ENCODE measurements at regions not wholly inside any gene's neighbourhood (a gene's known extent, or its start where the extent isn't known, plus 50 kb on each side); places are given as distances from the start of the nearest gene placed in this dataset.

DNA sequence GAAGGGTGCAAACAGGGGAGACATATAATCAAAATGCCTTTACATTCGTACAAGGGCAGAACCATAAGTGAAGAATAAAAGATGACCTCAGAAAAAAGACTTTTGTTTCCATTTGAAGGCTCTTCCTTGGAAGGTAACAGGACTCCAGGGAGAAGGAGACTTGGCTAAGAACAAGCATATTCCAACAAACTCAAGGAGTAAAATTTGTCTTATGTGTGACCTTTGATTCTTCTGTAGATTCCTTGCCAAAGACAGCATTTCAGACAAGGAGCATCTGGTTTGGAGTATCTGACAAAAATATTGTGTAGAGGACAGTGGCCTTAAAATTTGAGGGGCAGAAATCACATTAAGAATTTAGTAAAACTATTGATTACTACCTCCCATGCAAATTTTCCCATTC is 991.9 kb downstream of the FLRT2 start:
- no peak overlapping the region for H3K9ac ChIP-seq (ENCODE audit: insufficient read depth, low read depth, low read length)
- no peak overlapping the region for H3K27ac ChIP-seq (ENCODE audit: extremely low read length, insufficient read depth, low read length)
- H2AFZ ChIP-seq (ENCODE audit: low read length), result no peak overlapping the region
- no peak for FAIRE-seq
- 6% methylated on average over 1 of the region's 1 CpG for WGBS (ENCODE audit: low lambda C conversion rate)
- H3K9me3 ChIP-seq (ENCODE audit: low read length), result no peaks in the 10 kb centered on the region
- no peak for DNase-seq (ENCODE audit: low spot score)
- H3K4me1 ChIP-seq (ENCODE audit: insufficient read depth, low read length), result no peaks in the 10 kb centered on the region
- TF ChIP-seq, protein P1, sequence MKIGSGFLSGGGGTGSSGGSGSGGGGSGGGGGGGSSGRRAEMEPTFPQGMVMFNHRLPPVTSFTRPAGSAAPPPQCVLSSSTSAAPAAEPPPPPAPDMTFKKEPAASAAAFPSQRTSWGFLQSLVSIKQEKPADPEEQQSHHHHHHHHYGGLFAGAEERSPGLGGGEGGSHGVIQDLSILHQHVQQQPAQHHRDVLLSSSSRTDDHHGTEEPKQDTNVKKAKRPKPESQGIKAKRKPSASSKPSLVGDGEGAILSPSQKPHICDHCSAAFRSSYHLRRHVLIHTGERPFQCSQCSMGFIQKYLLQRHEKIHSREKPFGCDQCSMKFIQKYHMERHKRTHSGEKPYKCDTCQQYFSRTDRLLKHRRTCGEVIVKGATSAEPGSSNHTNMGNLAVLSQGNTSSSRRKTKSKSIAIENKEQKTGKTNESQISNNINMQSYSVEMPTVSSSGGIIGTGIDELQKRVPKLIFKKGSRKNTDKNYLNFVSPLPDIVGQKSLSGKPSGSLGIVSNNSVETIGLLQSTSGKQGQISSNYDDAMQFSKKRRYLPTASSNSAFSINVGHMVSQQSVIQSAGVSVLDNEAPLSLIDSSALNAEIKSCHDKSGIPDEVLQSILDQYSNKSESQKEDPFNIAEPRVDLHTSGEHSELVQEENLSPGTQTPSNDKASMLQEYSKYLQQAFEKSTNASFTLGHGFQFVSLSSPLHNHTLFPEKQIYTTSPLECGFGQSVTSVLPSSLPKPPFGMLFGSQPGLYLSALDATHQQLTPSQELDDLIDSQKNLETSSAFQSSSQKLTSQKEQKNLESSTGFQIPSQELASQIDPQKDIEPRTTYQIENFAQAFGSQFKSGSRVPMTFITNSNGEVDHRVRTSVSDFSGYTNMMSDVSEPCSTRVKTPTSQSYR (CRISPR knock-in tag; IDR thresholded peaks at IDR 0.05; ENCODE audit: borderline replicate concordance), result no peak
- TF ChIP-seq FOXJ3 (CRISPR knock-in tag; IDR thresholded peaks at IDR 0.05; ENCODE audit: borderline replicate concordance) (no peak), SP4 (CRISPR knock-in tag; IDR thresholded peaks at IDR 0.05) (no peak), KAT2B (IDR thresholded peaks at IDR 0.05; ENCODE audit: borderline replicate concordance, low read depth, low read length) (no peak), NRL (CRISPR knock-in tag; IDR thresholded peaks at IDR 0.05; ENCODE audit: borderline replicate concordance) (no peak), TAF15 (IDR thresholded peaks at IDR 0.05; ENCODE audit: low read depth, low read length, poor library complexity, severe bottlenecking) (no peak), ZNF724P (CRISPR knock-in tag; IDR thresholded peaks at IDR 0.05; ENCODE audit: borderline replicate concordance) (no peak), NKX3-1 (CRISPR knock-in tag; IDR thresholded peaks at IDR 0.05) (no peak), ZNF432 (CRISPR knock-in tag; IDR thresholded peaks at IDR 0.05; ENCODE audit: borderline replicate concordance) (no peak), GFI1 (CRISPR knock-in tag; IDR thresholded peaks at IDR 0.05; ENCODE audit: borderline replicate concordance) (no peak), ZBTB3 (CRISPR knock-in tag; IDR thresholded peaks at IDR 0.05; ENCODE audit: borderline replicate concordance, low read depth) (no peak), ZNF761 (CRISPR knock-in tag; conservative IDR thresholded peaks at IDR 0.05) (no peak), HDAC6 (IDR thresholded peaks at IDR 0.05; ENCODE audit: low read depth, low read length) (no peak), HNRNPK (IDR thresholded peaks at IDR 0.05; ENCODE audit: low read depth, low read length, poor library complexity, severe bottlenecking) (no peak)
- TF ChIP-seq, protein P2, sequence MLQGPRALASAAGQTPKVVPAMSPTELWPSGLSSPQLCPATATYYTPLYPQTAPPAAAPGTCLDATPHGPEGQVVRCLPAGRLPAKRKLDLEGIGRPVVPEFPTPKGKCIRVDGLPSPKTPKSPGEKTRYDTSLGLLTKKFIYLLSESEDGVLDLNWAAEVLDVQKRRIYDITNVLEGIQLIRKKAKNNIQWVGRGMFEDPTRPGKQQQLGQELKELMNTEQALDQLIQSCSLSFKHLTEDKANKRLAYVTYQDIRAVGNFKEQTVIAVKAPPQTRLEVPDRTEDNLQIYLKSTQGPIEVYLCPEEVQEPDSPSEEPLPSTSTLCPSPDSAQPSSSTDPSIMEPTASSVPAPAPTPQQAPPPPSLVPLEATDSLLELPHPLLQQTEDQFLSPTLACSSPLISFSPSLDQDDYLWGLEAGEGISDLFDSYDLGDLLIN (CRISPR knock-in tag; IDR thresholded peaks at IDR 0.05; ENCODE audit: borderline replicate concordance), result no peak
- H3K27me3 ChIP-seq (ENCODE audit: control insufficient read depth in 1 of 2, insufficient read depth in 2 of 2, low read length in 2 of 2), result no peaks in the 10 kb centered on the region
- H3K36me3 ChIP-seq (replicated peaks in 1 of 2; ENCODE audit: control insufficient read depth in 1 of 2, insufficient read depth in 2 of 2, low read length in 2 of 2), result no peaks in the 10 kb centered on the region
- H3K79me2 ChIP-seq (ENCODE audit: insufficient read depth, low read length), result no peaks in the 10 kb centered on the region
- ATAC-seq, result no peak
- no peaks in the 10 kb centered on the region for H4K20me1 ChIP-seq (ENCODE audit: insufficient read depth, low read length)
- ChIA-PET POLR2A (no interaction called here), CTCF (ENCODE audit: low intra/inter-chr PET ratio, low total read pairs) (no interaction called here)
- in situ Hi-C loops (cut with HindIII; ENCODE audit: extremely low pct_ligation_motif_present, low pct_unique_long_range_greater_than_20kb), result no loop called here
- no peak overlapping the region for H3K4me3 ChIP-seq (replicated peaks in 1 of 3; ENCODE audit: insufficient read depth in 1 of 3, low read depth in 2 of 3, low read length in 3 of 3)
- BruUV-seq (replicated peaks), result no TSS peak
- intact Hi-C loops (cut with micrococcal nuclease; ENCODE audit: unreplicated experiment), result no loop called here
- H3K4me2 ChIP-seq (ENCODE audit: low read depth, low read length), result no peak overlapping the region
